ENCODE measurements at regions not wholly inside any gene's neighbourhood (a gene's known extent, or its start where the extent isn't known, plus 50 kb on each side); places are given as distances from the start of the nearest gene placed in this dataset.

DNA sequence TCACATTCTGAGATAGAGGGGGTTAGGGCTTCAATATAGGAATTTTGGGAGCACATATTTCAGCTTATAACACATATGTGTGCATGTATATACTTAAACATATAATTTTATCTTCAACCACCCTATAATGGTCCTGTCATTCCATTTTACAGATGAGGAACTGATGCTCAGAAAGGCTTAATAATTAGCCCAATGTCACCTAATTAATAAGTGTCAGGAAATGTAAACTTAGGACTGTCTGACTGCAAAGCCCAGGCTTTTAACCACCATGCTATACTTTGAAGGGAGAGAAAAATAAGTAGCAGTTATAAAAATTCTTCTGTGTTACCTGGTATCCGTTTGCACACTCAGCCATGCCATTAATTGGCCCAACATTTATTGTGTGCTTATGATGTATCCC lies 172.6 kb downstream of the SKIDA1 start:
- TF ChIP-seq POLR2AphosphoS5 (IDR thresholded peaks at IDR 0.05; ENCODE audit: low read depth, low read length) (no peak), FOXP2 (optimal IDR thresholded peaks at IDR 0.05; ENCODE audit: borderline replicate concordance, extremely low read depth, extremely low read length, insufficient read depth) (no peak), TAF1 (IDR thresholded peaks at IDR 0.05; ENCODE audit: borderline replicate concordance, insufficient read depth, low read length) (no peak)
- TF ChIP-seq, protein P1, sequence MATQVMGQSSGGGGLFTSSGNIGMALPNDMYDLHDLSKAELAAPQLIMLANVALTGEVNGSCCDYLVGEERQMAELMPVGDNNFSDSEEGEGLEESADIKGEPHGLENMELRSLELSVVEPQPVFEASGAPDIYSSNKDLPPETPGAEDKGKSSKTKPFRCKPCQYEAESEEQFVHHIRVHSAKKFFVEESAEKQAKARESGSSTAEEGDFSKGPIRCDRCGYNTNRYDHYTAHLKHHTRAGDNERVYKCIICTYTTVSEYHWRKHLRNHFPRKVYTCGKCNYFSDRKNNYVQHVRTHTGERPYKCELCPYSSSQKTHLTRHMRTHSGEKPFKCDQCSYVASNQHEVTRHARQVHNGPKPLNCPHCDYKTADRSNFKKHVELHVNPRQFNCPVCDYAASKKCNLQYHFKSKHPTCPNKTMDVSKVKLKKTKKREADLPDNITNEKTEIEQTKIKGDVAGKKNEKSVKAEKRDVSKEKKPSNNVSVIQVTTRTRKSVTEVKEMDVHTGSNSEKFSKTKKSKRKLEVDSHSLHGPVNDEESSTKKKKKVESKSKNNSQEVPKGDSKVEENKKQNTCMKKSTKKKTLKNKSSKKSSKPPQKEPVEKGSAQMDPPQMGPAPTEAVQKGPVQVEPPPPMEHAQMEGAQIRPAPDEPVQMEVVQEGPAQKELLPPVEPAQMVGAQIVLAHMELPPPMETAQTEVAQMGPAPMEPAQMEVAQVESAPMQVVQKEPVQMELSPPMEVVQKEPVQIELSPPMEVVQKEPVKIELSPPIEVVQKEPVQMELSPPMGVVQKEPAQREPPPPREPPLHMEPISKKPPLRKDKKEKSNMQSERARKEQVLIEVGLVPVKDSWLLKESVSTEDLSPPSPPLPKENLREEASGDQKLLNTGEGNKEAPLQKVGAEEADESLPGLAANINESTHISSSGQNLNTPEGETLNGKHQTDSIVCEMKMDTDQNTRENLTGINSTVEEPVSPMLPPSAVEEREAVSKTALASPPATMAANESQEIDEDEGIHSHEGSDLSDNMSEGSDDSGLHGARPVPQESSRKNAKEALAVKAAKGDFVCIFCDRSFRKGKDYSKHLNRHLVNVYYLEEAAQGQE (IDR thresholded peaks at IDR 0.05; ENCODE audit: insufficient read depth in 1 of 2, low read depth in 2 of 2, low read length in 2 of 2): no peak

Data from PFSK-1 (cell line).